HEK293 (cell line): ENCODE measurements at regions not wholly inside any gene's neighbourhood (a gene's known extent, or its start where the extent isn't known, plus 50 kb on each side); places are given as distances from the start of the nearest gene placed in this dataset.

ENCODE experiments used
- GLI4 ChIP-seq: fragments of 450-650 bp; formaldehyde crosslinking; IDR thresholded peaks from 2 replicates; pipeline ENCODE4 v1.5.1; 2016; ENCODE audit warnings: missing biosample characterization, missing genetic modification characterization
- MYNN ChIP-seq: fragments of 450-650 bp; formaldehyde crosslinking; IDR thresholded peaks from 2 replicates; pipeline ENCODE4 v1.5.1; 2016; ENCODE audit warnings: missing biosample characterization, missing genetic modification characterization, borderline replicate concordance
- SETDB1 ChIP-seq: IDR thresholded peaks from one replicate; pipeline ENCODE4 v1.6.1; 2017; ENCODE audit warnings: mild to moderate bottlenecking, low read length, moderate library complexity, mixed read lengths; ENCODE audit not compliant: insufficient read length
- ZNF449 ChIP-seq: fragments of 450-650 bp; formaldehyde crosslinking; IDR thresholded peaks from 2 replicates; pipeline ENCODE4 v1.5.1; 2017; ENCODE audit warnings: missing biosample characterization, mild to moderate bottlenecking, missing genetic modification characterization, moderate library complexity
- ZNF549 ChIP-seq: fragments of 450-650 bp; IDR thresholded peaks from 2 replicates; pipeline ENCODE4 v1.5.1; 2018; ENCODE audit warnings: missing biosample characterization, missing genetic modification characterization, mild to moderate bottlenecking, inconsistent platforms, moderate library complexity
- ZNF768 ChIP-seq: fragments of 450-650 bp; formaldehyde crosslinking; IDR thresholded peaks from 2 replicates; pipeline ENCODE4 v1.5.1; 2018; ENCODE audit warnings: missing biosample characterization, mild to moderate bottlenecking, missing genetic modification characterization
- ZSCAN16 ChIP-seq: fragments of 450-650 bp; formaldehyde crosslinking; IDR thresholded peaks from 2 replicates; pipeline ENCODE4 v1.5.1; 2016; ENCODE audit warnings: missing biosample characterization, missing genetic modification characterization
- TF ChIP-seq, protein P1 (sequence below): fragments of 450-650 bp; formaldehyde crosslinking; IDR thresholded peaks from 2 replicates; pipeline ENCODE4 v1.5.1; 2016; ENCODE audit warnings: missing biosample characterization, missing genetic modification characterization
- TF ChIP-seq, protein P2 (sequence below): fragments of 450-650 bp; formaldehyde crosslinking; IDR thresholded peaks from 2 replicates; pipeline ENCODE4 v1.5.1; 2016; ENCODE audit warnings: missing biosample characterization, missing genetic modification characterization
- TF ChIP-seq, protein P3 (sequence below): fragments of 450-650 bp; formaldehyde crosslinking; IDR thresholded peaks from 2 replicates; pipeline ENCODE4 v1.5.1; 2016; ENCODE audit warnings: missing biosample characterization, missing genetic modification characterization, borderline replicate concordance

- no peak for TF ChIP-seq ZSCAN16
- TF ChIP-seq, protein P1, sequence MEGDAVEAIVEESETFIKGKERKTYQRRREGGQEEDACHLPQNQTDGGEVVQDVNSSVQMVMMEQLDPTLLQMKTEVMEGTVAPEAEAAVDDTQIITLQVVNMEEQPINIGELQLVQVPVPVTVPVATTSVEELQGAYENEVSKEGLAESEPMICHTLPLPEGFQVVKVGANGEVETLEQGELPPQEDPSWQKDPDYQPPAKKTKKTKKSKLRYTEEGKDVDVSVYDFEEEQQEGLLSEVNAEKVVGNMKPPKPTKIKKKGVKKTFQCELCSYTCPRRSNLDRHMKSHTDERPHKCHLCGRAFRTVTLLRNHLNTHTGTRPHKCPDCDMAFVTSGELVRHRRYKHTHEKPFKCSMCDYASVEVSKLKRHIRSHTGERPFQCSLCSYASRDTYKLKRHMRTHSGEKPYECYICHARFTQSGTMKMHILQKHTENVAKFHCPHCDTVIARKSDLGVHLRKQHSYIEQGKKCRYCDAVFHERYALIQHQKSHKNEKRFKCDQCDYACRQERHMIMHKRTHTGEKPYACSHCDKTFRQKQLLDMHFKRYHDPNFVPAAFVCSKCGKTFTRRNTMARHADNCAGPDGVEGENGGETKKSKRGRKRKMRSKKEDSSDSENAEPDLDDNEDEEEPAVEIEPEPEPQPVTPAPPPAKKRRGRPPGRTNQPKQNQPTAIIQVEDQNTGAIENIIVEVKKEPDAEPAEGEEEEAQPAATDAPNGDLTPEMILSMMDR, result no peak
- TF ChIP-seq ZNF768 (tag by site-specific recombination), result no peak
- TF ChIP-seq, protein P2, sequence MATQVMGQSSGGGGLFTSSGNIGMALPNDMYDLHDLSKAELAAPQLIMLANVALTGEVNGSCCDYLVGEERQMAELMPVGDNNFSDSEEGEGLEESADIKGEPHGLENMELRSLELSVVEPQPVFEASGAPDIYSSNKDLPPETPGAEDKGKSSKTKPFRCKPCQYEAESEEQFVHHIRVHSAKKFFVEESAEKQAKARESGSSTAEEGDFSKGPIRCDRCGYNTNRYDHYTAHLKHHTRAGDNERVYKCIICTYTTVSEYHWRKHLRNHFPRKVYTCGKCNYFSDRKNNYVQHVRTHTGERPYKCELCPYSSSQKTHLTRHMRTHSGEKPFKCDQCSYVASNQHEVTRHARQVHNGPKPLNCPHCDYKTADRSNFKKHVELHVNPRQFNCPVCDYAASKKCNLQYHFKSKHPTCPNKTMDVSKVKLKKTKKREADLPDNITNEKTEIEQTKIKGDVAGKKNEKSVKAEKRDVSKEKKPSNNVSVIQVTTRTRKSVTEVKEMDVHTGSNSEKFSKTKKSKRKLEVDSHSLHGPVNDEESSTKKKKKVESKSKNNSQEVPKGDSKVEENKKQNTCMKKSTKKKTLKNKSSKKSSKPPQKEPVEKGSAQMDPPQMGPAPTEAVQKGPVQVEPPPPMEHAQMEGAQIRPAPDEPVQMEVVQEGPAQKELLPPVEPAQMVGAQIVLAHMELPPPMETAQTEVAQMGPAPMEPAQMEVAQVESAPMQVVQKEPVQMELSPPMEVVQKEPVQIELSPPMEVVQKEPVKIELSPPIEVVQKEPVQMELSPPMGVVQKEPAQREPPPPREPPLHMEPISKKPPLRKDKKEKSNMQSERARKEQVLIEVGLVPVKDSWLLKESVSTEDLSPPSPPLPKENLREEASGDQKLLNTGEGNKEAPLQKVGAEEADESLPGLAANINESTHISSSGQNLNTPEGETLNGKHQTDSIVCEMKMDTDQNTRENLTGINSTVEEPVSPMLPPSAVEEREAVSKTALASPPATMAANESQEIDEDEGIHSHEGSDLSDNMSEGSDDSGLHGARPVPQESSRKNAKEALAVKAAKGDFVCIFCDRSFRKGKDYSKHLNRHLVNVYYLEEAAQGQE, result no peak
- no peak for TF ChIP-seq ZNF549 (tag by site-specific recombination)
- TF ChIP-seq MYNN (tag by site-specific recombination), result no peak
- TF ChIP-seq ZNF449, result no peak
- no peak for TF ChIP-seq SETDB1
- TF ChIP-seq, protein P3, sequence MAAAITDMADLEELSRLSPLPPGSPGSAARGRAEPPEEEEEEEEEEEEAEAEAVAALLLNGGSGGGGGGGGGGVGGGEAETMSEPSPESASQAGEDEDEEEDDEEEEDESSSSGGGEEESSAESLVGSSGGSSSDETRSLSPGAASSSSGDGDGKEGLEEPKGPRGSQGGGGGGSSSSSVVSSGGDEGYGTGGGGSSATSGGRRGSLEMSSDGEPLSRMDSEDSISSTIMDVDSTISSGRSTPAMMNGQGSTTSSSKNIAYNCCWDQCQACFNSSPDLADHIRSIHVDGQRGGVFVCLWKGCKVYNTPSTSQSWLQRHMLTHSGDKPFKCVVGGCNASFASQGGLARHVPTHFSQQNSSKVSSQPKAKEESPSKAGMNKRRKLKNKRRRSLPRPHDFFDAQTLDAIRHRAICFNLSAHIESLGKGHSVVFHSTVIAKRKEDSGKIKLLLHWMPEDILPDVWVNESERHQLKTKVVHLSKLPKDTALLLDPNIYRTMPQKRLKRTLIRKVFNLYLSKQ, result no peak
- TF ChIP-seq GLI4 (tag by site-specific recombination), result no peak
Measured at GRCh38 chr6:22079783-22080182, 217.1 kb downstream of the PRL start.
